ENCODE measurements at regions not wholly inside any gene's neighbourhood (a gene's known extent, or its start where the extent isn't known, plus 50 kb on each side); places are given as distances from the start of the nearest gene placed in this dataset.

GRCh38 chr3:82834098-82834497 lies 1072.7 kb upstream of the GBE1 start:
- in situ Hi-C loops (cut with HindIII; ENCODE audit: low sequenced_read_pairs) = no loop called here

GRCh38 chr3:82824491-82824890 lies 1063.0 kb upstream of the GBE1 start:
- no peak for TF ChIP-seq CTCF (IDR thresholded peaks at IDR 0.05; ENCODE audit: low read depth, low read length)
- DNase-seq (ENCODE audit: low read depth, low spot score) = peak; percentile 8
- no peak overlapping the region for H3K4me3 ChIP-seq (ENCODE audit: low read depth, low read length)
- in situ Hi-C loops (cut with HindIII; ENCODE audit: low sequenced_read_pairs) = no loop called here

More at GRCh38 chr3:82834098-82834497, 1072.7 kb upstream of the GBE1 start:
- no peak for TF ChIP-seq CTCF (IDR thresholded peaks at IDR 0.05; ENCODE audit: low read depth, low read length)
- no peak overlapping the region for H3K4me3 ChIP-seq (ENCODE audit: low read depth, low read length)
- no peak for DNase-seq (ENCODE audit: low read depth, low spot score)

GRCh38 chr3:82816086-82816485 lies 1054.6 kb upstream of the GBE1 start:
- TF ChIP-seq CTCF (IDR thresholded peaks at IDR 0.05; ENCODE audit: low read depth, low read length) = no peak
- H3K4me3 ChIP-seq (ENCODE audit: low read depth, low read length) = no peak overlapping the region
- no peak for DNase-seq (ENCODE audit: low read depth, low spot score)
- in situ Hi-C loops (cut with HindIII; ENCODE audit: low sequenced_read_pairs) = no loop called here

GRCh38 chr3:82815417-82816058 lies 1054.1 kb upstream of the GBE1 start:
- in situ Hi-C loops (cut with HindIII; ENCODE audit: low sequenced_read_pairs) = no loop called here
- no peak for TF ChIP-seq CTCF (IDR thresholded peaks at IDR 0.05; ENCODE audit: low read depth, low read length)
- no peak for DNase-seq (ENCODE audit: low read depth, low spot score)
- H3K4me3 ChIP-seq (ENCODE audit: low read depth, low read length) = no peak overlapping the region

- no peak for TF ChIP-seq CTCF (IDR thresholded peaks at IDR 0.05; ENCODE audit: low read depth, low read length)
- H3K4me3 ChIP-seq (ENCODE audit: low read depth, low read length) = no peak overlapping the region
- DNase-seq (ENCODE audit: low read depth, low spot score) = no peak
- in situ Hi-C loops (cut with HindIII; ENCODE audit: low sequenced_read_pairs) = no loop called here
These were observed 1053.2 kb upstream of the GBE1 start for GRCh38 chr3:82814660-82815059.

- DNase-seq (ENCODE audit: low read depth, low spot score) = no peak
- no peak for TF ChIP-seq CTCF (IDR thresholded peaks at IDR 0.05; ENCODE audit: low read depth, low read length)
- in situ Hi-C loops (cut with HindIII; ENCODE audit: low sequenced_read_pairs) = no loop called here
- H3K4me3 ChIP-seq (ENCODE audit: low read depth, low read length) = no peak overlapping the region
These were observed 1046.3 kb upstream of the GBE1 start for GRCh38 chr3:82807781-82808180.

Measured in astrocyte of the spinal cord (primary cell).